Hepatocyte (in vitro differentiated cells): ENCODE measurements at regions not wholly inside any gene's neighbourhood (a gene's known extent, or its start where the extent isn't known, plus 50 kb on each side); places are given as distances from the start of the nearest gene placed in this dataset.

Experiments
- DNase-seq: peaks from one replicate; pipeline ENCODE4 v3.0.0-alpha.2; 2016; ENCODE audit warnings: low spot score
- H2AFZ ChIP-seq: fragments of 200-600 bp; sonication (generic); 2 replicates; pipeline ENCODE4 v1.6.0; 2016; ENCODE audit warnings: antibody characterized with exemption, mild to moderate bottlenecking
- H3K27ac ChIP-seq: fragments of 200-600 bp; sonication (generic); 2 replicates; pipeline ENCODE4 v1.5.1; 2016; ENCODE audit warnings: mild to moderate bottlenecking
- H3K27me3 ChIP-seq: fragments of 200-600 bp; sonication (generic); 2 replicates; pipeline ENCODE4 v1.6.1; 2016
- H3K36me3 ChIP-seq: fragments of 200-600 bp; sonication (generic); replicated peaks from 2 replicates; pipeline ENCODE4 v1.5.1; 2016; ENCODE audit warnings: low read depth; ENCODE audit not compliant: insufficient read depth
- H3K4me1 ChIP-seq: fragments of 200-600 bp; sonication (generic); 2 replicates; pipeline ENCODE4 v1.5.1; 2016; ENCODE audit warnings: mild to moderate bottlenecking, moderate library complexity; ENCODE audit not compliant: insufficient read depth
- H3K4me2 ChIP-seq: fragments of 200-600 bp; sonication (generic); 2 replicates; pipeline ENCODE4 v1.6.0; 2016
- H3K4me3 ChIP-seq: fragments of 200-600 bp; sonication (generic); 2 replicates; pipeline ENCODE4 v1.5.1; 2016; ENCODE audit warnings: mild to moderate bottlenecking
- H3K79me2 ChIP-seq: fragments of 200-600 bp; sonication (generic); 2 replicates; pipeline ENCODE4 v1.6.0; 2017; ENCODE audit warnings: mild to moderate bottlenecking
- H3K9me2 ChIP-seq: fragments of 200-600 bp; sonication (generic); replicated peaks from 2 replicates; pipeline ENCODE4 v1.6.0; 2017; ENCODE audit warnings: mild to moderate bottlenecking; ENCODE audit not compliant: insufficient read depth
- H3K9me3 ChIP-seq: fragments of 200-600 bp; sonication (generic); 2 replicates; pipeline ENCODE4 v1.5.1; 2016; ENCODE audit warnings: low read depth, mild to moderate bottlenecking
- H4K20me1 ChIP-seq: fragments of 200-600 bp; sonication (generic); 2 replicates; pipeline ENCODE4 v1.6.0; 2016; ENCODE audit warnings: mild to moderate bottlenecking; ENCODE audit not compliant: insufficient read depth, poor library complexity, severe bottlenecking
- CTCF ChIP-seq: fragments of 200-600 bp; sonication (generic); IDR thresholded peaks from 2 replicates; pipeline ENCODE4 v1.5.1; 2016; ENCODE audit warnings: antibody characterized with exemption, mild to moderate bottlenecking; ENCODE audit not compliant: poor library complexity
- EZH2 ChIP-seq: fragments of 200-600 bp; sonication (generic); IDR thresholded peaks from 2 replicates; pipeline ENCODE4 v1.6.1; 2016; ENCODE audit warnings: antibody characterized with exemption, mild to moderate bottlenecking, borderline replicate concordance
- EZH2phosphoT487 ChIP-seq: fragments of 200-600 bp; sonication (generic); IDR thresholded peaks from one replicate; pipeline ENCODE4 v1.6.1; 2018; ENCODE audit warnings: antibody characterized with exemption, mild to moderate bottlenecking, low read depth, moderate library complexity; ENCODE audit not compliant: unreplicated experiment, severe bottlenecking
- WGBS: methylation state at CpG from one replicate; pipeline ENCODE4 v1.1.6; 2016; ENCODE audit warnings: low lambda C conversion rate; ENCODE audit errors: missing lambda C conversion rate; 5-methylcytosine and 5-hydroxymethylcytosine counted together

GRCh38 chr11:130544266-130544665 is 95.8 kb downstream of the ADAMTS15 start:
- H3K4me1 ChIP-seq: no peaks in the 10 kb centered on the region
- no peak overlapping the region for H2AFZ ChIP-seq
- H3K9me3 ChIP-seq: no peaks in the 10 kb centered on the region
- H3K27ac ChIP-seq: no peak overlapping the region
- no peaks in the 10 kb centered on the region for H3K27me3 ChIP-seq
- H3K36me3 ChIP-seq: no peaks in the 10 kb centered on the region
- no peak for DNase-seq
- no peak overlapping the region for H3K4me3 ChIP-seq
- H3K4me2 ChIP-seq: no peak overlapping the region
- no peaks in the 10 kb centered on the region for H3K79me2 ChIP-seq
- H4K20me1 ChIP-seq: no peaks in the 10 kb centered on the region
- 97% methylated on average over 2 of the region's 2 CpGs for WGBS
- TF ChIP-seq EZH2phosphoT487 (no peak), CTCF (no peak), EZH2 (no peak)
- no peaks in the 10 kb centered on the region for H3K9me2 ChIP-seq

GRCh38 chr11:130545449-130546072 is 97.1 kb downstream of the ADAMTS15 start:
- Histone ChIP-seq H3K4me1 (no peaks in the 10 kb centered on the region), H3K4me2 (no peak overlapping the region), H4K20me1 (no peaks in the 10 kb centered on the region), H3K36me3 (no peaks in the 10 kb centered on the region), H3K9me3 (no peaks in the 10 kb centered on the region), H2AFZ (no peak overlapping the region), H3K9me2 (no peaks in the 10 kb centered on the region), H3K27ac (no peak overlapping the region), H3K79me2 (no peaks in the 10 kb centered on the region), H3K4me3 (no peak overlapping the region), H3K27me3 (no peaks in the 10 kb centered on the region)
- DNase-seq: no peak
- TF ChIP-seq EZH2 (no peak), CTCF (no peak), EZH2phosphoT487 (no peak)
- WGBS: 82% methylated on average over 4 of the region's 4 CpGs

GRCh38 chr11:130546438-130546837 is 98.0 kb downstream of the ADAMTS15 start:
- Histone ChIP-seq H3K9me3 (no peaks in the 10 kb centered on the region), H3K27ac (no peak overlapping the region), H3K27me3 (no peaks in the 10 kb centered on the region), H3K9me2 (no peaks in the 10 kb centered on the region), H3K79me2 (no peaks in the 10 kb centered on the region), H3K4me3 (no peak overlapping the region), H3K36me3 (no peaks in the 10 kb centered on the region), H2AFZ (no peak overlapping the region), H3K4me1 (no peaks in the 10 kb centered on the region), H4K20me1 (no peaks in the 10 kb centered on the region), H3K4me2 (no peak overlapping the region)
- TF ChIP-seq CTCF: no peak
- TF ChIP-seq EZH2phosphoT487: no peak
- TF ChIP-seq EZH2: no peak
- DNase-seq: no peak
- 96% methylated on average over 7 of the region's 7 CpGs for WGBS
